Fibroblast of lung (primary cell): ENCODE measurements at regions not wholly inside any gene's neighbourhood (a gene's known extent, or its start where the extent isn't known, plus 50 kb on each side); places are given as distances from the start of the nearest gene placed in this dataset.

Experiments
- EZH2 ChIP-seq: IDR thresholded peaks from 2 replicates; pipeline ENCODE4 v1.5.1; 2012; ENCODE audit warnings: low read length, control low read depth, mild to moderate bottlenecking; ENCODE audit errors: missing control alignments
- TF ChIP-seq, protein P1 (sequence below), 2 donors: IDR thresholded peaks in 1 of 2; conservative IDR thresholded peaks in 1 of 2; 1 replicate in 1 of 2; 2 replicates in 1 of 2; pipeline ENCODE4 v1.5.1; 2011 to 2012; ENCODE audit warnings: low read length in 2 of 2, control low read depth in 1 of 2, inconsistent platforms in 1 of 2, low read depth in 1 of 2, mild to moderate bottlenecking in 1 of 2

GRCh38 chr7:34501156-34501555 lies 156.9 kb upstream of the NPSR1 start:
- no peak for TF ChIP-seq EZH2
- TF ChIP-seq, protein P1, sequence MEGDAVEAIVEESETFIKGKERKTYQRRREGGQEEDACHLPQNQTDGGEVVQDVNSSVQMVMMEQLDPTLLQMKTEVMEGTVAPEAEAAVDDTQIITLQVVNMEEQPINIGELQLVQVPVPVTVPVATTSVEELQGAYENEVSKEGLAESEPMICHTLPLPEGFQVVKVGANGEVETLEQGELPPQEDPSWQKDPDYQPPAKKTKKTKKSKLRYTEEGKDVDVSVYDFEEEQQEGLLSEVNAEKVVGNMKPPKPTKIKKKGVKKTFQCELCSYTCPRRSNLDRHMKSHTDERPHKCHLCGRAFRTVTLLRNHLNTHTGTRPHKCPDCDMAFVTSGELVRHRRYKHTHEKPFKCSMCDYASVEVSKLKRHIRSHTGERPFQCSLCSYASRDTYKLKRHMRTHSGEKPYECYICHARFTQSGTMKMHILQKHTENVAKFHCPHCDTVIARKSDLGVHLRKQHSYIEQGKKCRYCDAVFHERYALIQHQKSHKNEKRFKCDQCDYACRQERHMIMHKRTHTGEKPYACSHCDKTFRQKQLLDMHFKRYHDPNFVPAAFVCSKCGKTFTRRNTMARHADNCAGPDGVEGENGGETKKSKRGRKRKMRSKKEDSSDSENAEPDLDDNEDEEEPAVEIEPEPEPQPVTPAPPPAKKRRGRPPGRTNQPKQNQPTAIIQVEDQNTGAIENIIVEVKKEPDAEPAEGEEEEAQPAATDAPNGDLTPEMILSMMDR (conservative IDR thresholded peaks at IDR 0.05 in 1 of 2, IDR thresholded peaks at IDR 0.05 in 1 of 2; ENCODE audit: low read depth in 1 of 2, low read length in 2 of 2) = no peak
